ENCODE measurements at regions not wholly inside any gene's neighbourhood (a gene's known extent, or its start where the extent isn't known, plus 50 kb on each side); places are given as distances from the start of the nearest gene placed in this dataset.

- TF ChIP-seq ZNF335 (tag by site-specific recombination; conservative IDR thresholded peaks at IDR 0.05) (no peak), CTCF (tag by site-specific recombination; IDR thresholded peaks at IDR 0.05) (no peak), ZNF302 (tag by site-specific recombination; IDR thresholded peaks at IDR 0.05; ENCODE audit: low read depth) (no peak), SETDB1 (IDR thresholded peaks at IDR 0.05; ENCODE audit: insufficient read length, low read length) (no peak), ZNF404 (tag by site-specific recombination; IDR thresholded peaks at IDR 0.05) (no peak), ZNF10 (tag by site-specific recombination; IDR thresholded peaks at IDR 0.05) (no peak), REST (tag by site-specific recombination; IDR thresholded peaks at IDR 0.05) (no peak), ZFP41 (tag by site-specific recombination; IDR thresholded peaks at IDR 0.05; ENCODE audit: borderline replicate concordance) (no peak), ZSCAN5A (tag by site-specific recombination; IDR thresholded peaks at IDR 0.05) (no peak), ZBTB21 (tag by site-specific recombination; IDR thresholded peaks at IDR 0.05) (no peak), ZNF792 (tag by site-specific recombination; IDR thresholded peaks at IDR 0.05) (no peak)
Measured at GRCh38 chr2:96436961-96437360, 68.2 kb downstream of the NEURL3 start.

Measured in HEK293 (cell line).